ENCODE measurements at regions not wholly inside any gene's neighbourhood (a gene's known extent, or its start where the extent isn't known, plus 50 kb on each side); places are given as distances from the start of the nearest gene placed in this dataset.

DNA sequence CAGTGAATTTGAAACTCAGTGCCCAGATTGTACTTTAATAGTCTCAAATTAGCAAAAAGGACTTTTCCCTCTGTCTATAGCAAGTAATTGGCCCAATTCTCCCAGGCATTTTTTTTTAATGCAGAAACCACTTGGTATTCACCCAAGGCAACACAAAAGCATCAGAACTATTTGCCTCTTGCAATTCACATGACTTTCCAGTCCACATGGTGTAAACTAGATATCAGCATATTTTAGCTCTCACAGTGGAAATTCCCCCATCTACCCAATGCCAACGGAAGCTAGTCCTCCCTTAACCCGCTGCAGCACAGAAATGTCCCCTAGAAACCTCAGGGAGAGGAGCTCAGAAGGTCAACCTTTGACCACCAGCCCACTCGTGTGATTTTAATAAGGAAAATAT lies 103.4 kb upstream of the CDYL start:
- DNase-seq (no peak), ATAC-seq (no peak)
- no peaks in the 10 kb centered on the region for H3K36me3 ChIP-seq (ENCODE audit: control insufficient read depth, insufficient read depth, low read length)
- Mint-ChIP-seq H3K27me3 (ENCODE audit: low read depth in 2 of 2) (peaks cover 0 to 8% of the 10 kb centered on the region in 2 donors), H3K4me1 (no peaks in the 10 kb centered on the region), H3K4me3 (no peak overlapping the region), H3K27ac (no peak overlapping the region), H3K9me3 (no peaks in the 10 kb centered on the region), H3K36me3 (no peaks in the 10 kb centered on the region)
- H3K4me3 ChIP-seq (ENCODE audit: low read length) = no peak overlapping the region
- no peaks in the 10 kb centered on the region for H3K9me3 ChIP-seq (ENCODE audit: control insufficient read depth, insufficient read depth, low read length)
- H3K4me1 ChIP-seq (ENCODE audit: control insufficient read depth, insufficient read depth, low read length) = no peaks in the 10 kb centered on the region
- intact Hi-C loops (cut with micrococcal nuclease) = no loop called here
- WGBS (ENCODE audit: insufficient coverage) = 97% methylated on average over 3 of the region's 3 CpGs
- no peak overlapping the region for H3K27ac ChIP-seq (ENCODE audit: low read length)
- TF ChIP-seq, protein P1, sequence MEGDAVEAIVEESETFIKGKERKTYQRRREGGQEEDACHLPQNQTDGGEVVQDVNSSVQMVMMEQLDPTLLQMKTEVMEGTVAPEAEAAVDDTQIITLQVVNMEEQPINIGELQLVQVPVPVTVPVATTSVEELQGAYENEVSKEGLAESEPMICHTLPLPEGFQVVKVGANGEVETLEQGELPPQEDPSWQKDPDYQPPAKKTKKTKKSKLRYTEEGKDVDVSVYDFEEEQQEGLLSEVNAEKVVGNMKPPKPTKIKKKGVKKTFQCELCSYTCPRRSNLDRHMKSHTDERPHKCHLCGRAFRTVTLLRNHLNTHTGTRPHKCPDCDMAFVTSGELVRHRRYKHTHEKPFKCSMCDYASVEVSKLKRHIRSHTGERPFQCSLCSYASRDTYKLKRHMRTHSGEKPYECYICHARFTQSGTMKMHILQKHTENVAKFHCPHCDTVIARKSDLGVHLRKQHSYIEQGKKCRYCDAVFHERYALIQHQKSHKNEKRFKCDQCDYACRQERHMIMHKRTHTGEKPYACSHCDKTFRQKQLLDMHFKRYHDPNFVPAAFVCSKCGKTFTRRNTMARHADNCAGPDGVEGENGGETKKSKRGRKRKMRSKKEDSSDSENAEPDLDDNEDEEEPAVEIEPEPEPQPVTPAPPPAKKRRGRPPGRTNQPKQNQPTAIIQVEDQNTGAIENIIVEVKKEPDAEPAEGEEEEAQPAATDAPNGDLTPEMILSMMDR (IDR thresholded peaks at IDR 0.05) = no peak
- H3K27me3 ChIP-seq (ENCODE audit: control insufficient read depth, insufficient read depth, low read length) = no peaks in the 10 kb centered on the region

DNA sequence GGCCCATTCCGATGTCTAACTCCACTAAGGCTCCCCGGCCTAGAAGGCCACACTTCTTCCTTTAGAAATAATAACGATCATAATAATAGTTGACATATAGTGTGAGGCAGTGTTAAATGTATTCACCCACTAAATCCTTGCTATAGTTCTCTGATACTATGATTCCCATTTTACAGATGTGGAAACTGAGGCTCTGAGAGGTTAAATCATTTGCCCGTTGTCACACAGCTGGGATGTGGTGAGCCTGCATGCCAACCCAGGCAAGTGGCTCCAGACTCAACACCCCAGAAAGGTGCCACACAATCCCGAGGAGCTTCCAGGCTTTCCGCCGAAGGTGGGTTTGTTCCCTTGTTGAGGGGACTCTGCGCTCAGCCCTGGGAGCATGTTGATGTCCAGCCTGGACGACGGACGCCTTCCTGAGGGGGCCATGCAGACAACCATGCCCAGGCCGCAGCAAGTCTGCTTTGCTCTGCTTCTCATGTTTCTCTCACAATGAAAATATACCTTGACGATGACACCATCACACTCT lies 104.6 kb upstream of the CDYL start:
- Mint-ChIP-seq H3K4me3 (no peak overlapping the region), H3K4me1 (no peaks in the 10 kb centered on the region), H3K9me3 (no peaks in the 10 kb centered on the region), H3K27ac (no peak overlapping the region), H3K36me3 (no peaks in the 10 kb centered on the region), H3K27me3 (ENCODE audit: low read depth in 2 of 2) (peaks cover 1 to 8% of the 10 kb centered on the region in 2 donors)
- intact Hi-C loops (cut with micrococcal nuclease) = no loop called here
- H3K4me3 ChIP-seq (ENCODE audit: low read length) = no peak overlapping the region
- DNase-seq (no peak), ATAC-seq (no peak)
- H3K27me3 ChIP-seq (ENCODE audit: control insufficient read depth, insufficient read depth, low read length) = no peaks in the 10 kb centered on the region
- H3K27ac ChIP-seq (ENCODE audit: low read length) = no peak overlapping the region
- H3K4me1 ChIP-seq (ENCODE audit: control insufficient read depth, insufficient read depth, low read length) = no peaks in the 10 kb centered on the region
- TF ChIP-seq, protein P1 (IDR thresholded peaks at IDR 0.05) = no peak
- H3K36me3 ChIP-seq (ENCODE audit: control insufficient read depth, insufficient read depth, low read length) = no peaks in the 10 kb centered on the region
- H3K9me3 ChIP-seq (ENCODE audit: control insufficient read depth, insufficient read depth, low read length) = no peaks in the 10 kb centered on the region
- 91% methylated on average over 10 of the region's 13 CpGs for WGBS (ENCODE audit: insufficient coverage)

DNA sequence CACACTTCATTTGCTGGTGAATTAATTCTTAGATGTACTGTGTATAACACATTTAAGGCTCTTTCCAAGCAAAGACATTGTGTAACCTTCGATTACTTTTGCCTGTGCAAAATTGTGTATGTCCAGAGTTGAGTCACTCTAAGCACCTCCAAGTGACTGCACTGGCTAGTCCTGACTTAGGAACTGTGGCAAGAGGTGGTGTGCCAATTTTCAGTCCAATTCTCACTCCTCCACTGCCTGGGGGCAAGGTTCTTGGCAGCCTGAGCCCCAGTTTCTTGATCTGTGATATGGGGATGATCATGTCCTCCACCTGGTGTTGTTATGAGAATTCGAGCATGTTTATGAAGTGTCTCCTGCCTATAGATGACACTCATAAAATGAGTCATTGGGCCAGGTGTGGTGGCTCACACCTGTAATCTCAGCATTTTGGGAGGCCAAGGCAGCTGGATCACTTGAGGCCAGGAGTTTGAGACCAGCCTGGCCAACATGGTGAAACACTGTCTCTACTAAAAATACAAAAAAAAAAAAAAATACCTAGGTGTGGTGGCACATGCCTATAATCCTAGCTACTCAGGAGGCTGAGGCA lies 105.3 kb upstream of the CDYL start:
- TF ChIP-seq, protein P1 (IDR thresholded peaks at IDR 0.05) = no peak
- H3K9me3 Mint-ChIP-seq = no peaks in the 10 kb centered on the region
- DNase-seq (no peak), ATAC-seq (no peak)
- no peaks in the 10 kb centered on the region for H3K4me1 Mint-ChIP-seq
- intact Hi-C loops (cut with micrococcal nuclease) = no loop called here
- no peak overlapping the region for H3K27ac Mint-ChIP-seq
- Histone ChIP-seq H3K4me3 (ENCODE audit: low read length) (no peak overlapping the region), H3K36me3 (ENCODE audit: control insufficient read depth, insufficient read depth, low read length) (no peaks in the 10 kb centered on the region), H3K9me3 (ENCODE audit: control insufficient read depth, insufficient read depth, low read length) (no peaks in the 10 kb centered on the region), H3K4me1 (ENCODE audit: control insufficient read depth, insufficient read depth, low read length) (no peaks in the 10 kb centered on the region), H3K27ac (ENCODE audit: low read length) (no peak overlapping the region), H3K27me3 (ENCODE audit: control insufficient read depth, insufficient read depth, low read length) (no peaks in the 10 kb centered on the region)
- whole genome bisulfite sequencing (ENCODE audit: insufficient coverage) = 78% methylated on average over 2 of the region's 2 CpGs
- no peak overlapping the region for H3K4me3 Mint-ChIP-seq
- no peaks in the 10 kb centered on the region for H3K36me3 Mint-ChIP-seq
- peaks cover 2 to 10% of the 10 kb centered on the region in 2 donors for H3K27me3 Mint-ChIP-seq (ENCODE audit: low read depth in 2 of 2)

DNA sequence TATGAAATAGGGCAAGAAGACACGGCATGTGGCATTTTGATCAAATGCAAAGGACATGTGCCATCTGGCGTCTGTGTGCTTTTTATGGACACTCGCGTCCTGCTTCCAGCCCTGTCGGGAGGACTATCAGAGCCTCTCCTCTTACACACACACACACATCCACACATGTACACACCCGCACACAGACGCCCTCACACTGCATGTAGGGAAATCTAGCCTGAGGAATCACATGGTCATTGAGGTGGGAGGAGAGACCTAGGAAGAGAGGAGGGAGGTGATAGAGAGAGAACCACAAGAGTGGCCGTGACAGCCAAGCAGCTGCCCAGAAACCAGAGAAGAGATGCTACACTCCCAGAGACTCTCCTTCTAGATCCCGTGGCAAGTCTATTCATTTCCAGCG lies 105.9 kb upstream of the CDYL start:
- intact Hi-C loops (cut with micrococcal nuclease) = no loop called here
- no peaks in the 10 kb centered on the region for H3K27me3 ChIP-seq (ENCODE audit: control insufficient read depth, insufficient read depth, low read length)
- no peak overlapping the region for H3K4me3 Mint-ChIP-seq
- no peak overlapping the region for H3K4me3 ChIP-seq (ENCODE audit: low read length)
- H3K27me3 Mint-ChIP-seq (ENCODE audit: low read depth in 2 of 2) = peaks cover 2 to 16% of the 10 kb centered on the region in 2 donors
- H3K36me3 ChIP-seq (ENCODE audit: control insufficient read depth, insufficient read depth, low read length) = no peaks in the 10 kb centered on the region
- no peak for ATAC-seq
- DNase-seq = no peak
- TF ChIP-seq, protein P1 (IDR thresholded peaks at IDR 0.05) = no peak
- H3K4me1 Mint-ChIP-seq = no peaks in the 10 kb centered on the region
- no peaks in the 10 kb centered on the region for H3K9me3 ChIP-seq (ENCODE audit: control insufficient read depth, insufficient read depth, low read length)
- H3K27ac Mint-ChIP-seq = no peak overlapping the region
- no peaks in the 10 kb centered on the region for H3K4me1 ChIP-seq (ENCODE audit: control insufficient read depth, insufficient read depth, low read length)
- H3K27ac ChIP-seq (ENCODE audit: low read length) = no peak overlapping the region
- no peaks in the 10 kb centered on the region for H3K36me3 Mint-ChIP-seq
- 91% methylated on average over 7 of the region's 10 CpGs for WGBS (ENCODE audit: insufficient coverage)
- H3K9me3 Mint-ChIP-seq = no peaks in the 10 kb centered on the region
